Sigmoid colon (tissue), 4 donors: ENCODE measurements at regions not wholly inside any gene's neighbourhood (a gene's known extent, or its start where the extent isn't known, plus 50 kb on each side); places are given as distances from the start of the nearest gene placed in this dataset.

Source experiments
- POLR2A ChIP-seq, 2 donors: fragments of 450-650 bp; IDR thresholded peaks; one replicate each; pipeline ENCODE4 v1.6.1; 2016; ENCODE audit warnings: antibody characterized with exemption in 2 of 2, mild to moderate bottlenecking in 2 of 2, moderate library complexity in 2 of 2
- POLR2AphosphoS5 ChIP-seq, 4 donors: sonication (generic); formaldehyde crosslinking; IDR thresholded peaks; one replicate each; pipeline ENCODE4 v1.6.1; 2017; ENCODE audit warnings: antibody characterized with exemption in 4 of 4
- TF ChIP-seq, protein P1 (sequence below), 4 experiments: fragments of 450-650 bp in 3 of 4; fragments of 200-600 bp in 1 of 4; IDR thresholded peaks; one replicate each; pipeline ENCODE4 v1.5.1; 2016 to 2019; ENCODE audit warnings: antibody characterized with exemption in 4 of 4, mild to moderate bottlenecking in 3 of 4, moderate library complexity in 2 of 4

DNA sequence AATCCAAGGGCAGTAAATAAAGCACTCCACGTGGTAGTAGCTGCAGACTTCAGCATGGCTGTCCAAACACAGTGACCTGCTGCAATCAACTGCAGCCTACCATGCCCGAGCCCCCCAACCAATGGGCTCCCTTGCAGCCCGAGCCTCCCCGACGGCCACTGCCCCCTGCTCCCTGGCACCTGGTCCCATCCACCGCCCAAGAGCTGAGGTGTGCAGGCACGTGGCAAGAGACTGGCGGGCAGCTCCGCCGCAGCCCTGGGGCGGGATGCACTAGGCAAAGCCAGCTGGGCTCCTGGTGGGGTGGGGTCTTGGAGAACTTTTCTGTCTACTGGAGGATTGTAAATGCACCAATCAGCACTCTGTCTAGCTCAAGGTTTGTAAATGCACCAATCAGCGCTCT is 57.6 kb upstream of the RGS2 start:
- TF ChIP-seq, protein P1, sequence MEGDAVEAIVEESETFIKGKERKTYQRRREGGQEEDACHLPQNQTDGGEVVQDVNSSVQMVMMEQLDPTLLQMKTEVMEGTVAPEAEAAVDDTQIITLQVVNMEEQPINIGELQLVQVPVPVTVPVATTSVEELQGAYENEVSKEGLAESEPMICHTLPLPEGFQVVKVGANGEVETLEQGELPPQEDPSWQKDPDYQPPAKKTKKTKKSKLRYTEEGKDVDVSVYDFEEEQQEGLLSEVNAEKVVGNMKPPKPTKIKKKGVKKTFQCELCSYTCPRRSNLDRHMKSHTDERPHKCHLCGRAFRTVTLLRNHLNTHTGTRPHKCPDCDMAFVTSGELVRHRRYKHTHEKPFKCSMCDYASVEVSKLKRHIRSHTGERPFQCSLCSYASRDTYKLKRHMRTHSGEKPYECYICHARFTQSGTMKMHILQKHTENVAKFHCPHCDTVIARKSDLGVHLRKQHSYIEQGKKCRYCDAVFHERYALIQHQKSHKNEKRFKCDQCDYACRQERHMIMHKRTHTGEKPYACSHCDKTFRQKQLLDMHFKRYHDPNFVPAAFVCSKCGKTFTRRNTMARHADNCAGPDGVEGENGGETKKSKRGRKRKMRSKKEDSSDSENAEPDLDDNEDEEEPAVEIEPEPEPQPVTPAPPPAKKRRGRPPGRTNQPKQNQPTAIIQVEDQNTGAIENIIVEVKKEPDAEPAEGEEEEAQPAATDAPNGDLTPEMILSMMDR (IDR thresholded peaks at IDR 0.05) = no peak
- TF ChIP-seq POLR2A (IDR thresholded peaks at IDR 0.05) = no peak
- no peak for TF ChIP-seq POLR2AphosphoS5 (IDR thresholded peaks at IDR 0.05)
